ENCODE measurements at regions not wholly inside any gene's neighbourhood (a gene's known extent, or its start where the extent isn't known, plus 50 kb on each side); places are given as distances from the start of the nearest gene placed in this dataset.

- H3K27me3 ChIP-seq: no peaks in the 10 kb centered on the region
- no peaks in the 10 kb centered on the region for H3K9me3 ChIP-seq
- H3K36me3 ChIP-seq: no peaks in the 10 kb centered on the region
- DNase-seq: peak; percentile 44
- H3K4me3 ChIP-seq: no peak overlapping the region
Measured at GRCh38 chr18:77650799-77651385, 401.2 kb downstream of the GALR1 start.

- Histone ChIP-seq H3K36me3 (no peaks in the 10 kb centered on the region), H3K27me3 (no peaks in the 10 kb centered on the region), H3K4me3 (no peak overlapping the region), H3K9me3 (no peaks in the 10 kb centered on the region)
- DNase-seq: no peak
Measured at GRCh38 chr18:77651441-77651840, 401.8 kb downstream of the GALR1 start.

GRCh38 chr18:77653792-77654191 lies 404.1 kb downstream of the GALR1 start:
- H3K9me3 ChIP-seq: no peaks in the 10 kb centered on the region
- no peaks in the 10 kb centered on the region for H3K27me3 ChIP-seq
- no peaks in the 10 kb centered on the region for H3K36me3 ChIP-seq
- no peak for DNase-seq
- no peak overlapping the region for H3K4me3 ChIP-seq

- Histone ChIP-seq H3K36me3 (no peaks in the 10 kb centered on the region), H3K9me3 (no peaks in the 10 kb centered on the region), H3K27me3 (no peaks in the 10 kb centered on the region), H3K4me3 (no peak overlapping the region)
- DNase-seq: no peak
Measured at GRCh38 chr18:77654302-77654701, 404.7 kb downstream of the GALR1 start.

- H3K9me3 ChIP-seq: no peaks in the 10 kb centered on the region
- H3K4me3 ChIP-seq: no peak overlapping the region
- DNase-seq: no peak
- no peaks in the 10 kb centered on the region for H3K36me3 ChIP-seq
- no peaks in the 10 kb centered on the region for H3K27me3 ChIP-seq
Measured at GRCh38 chr18:77657651-77658298, 408.1 kb downstream of the GALR1 start.

GRCh38 chr18:77658299-77658662 lies 408.6 kb downstream of the GALR1 start:
- Histone ChIP-seq H3K36me3 (no peaks in the 10 kb centered on the region), H3K9me3 (no peaks in the 10 kb centered on the region), H3K4me3 (no peak overlapping the region), H3K27me3 (no peaks in the 10 kb centered on the region)
- no peak for DNase-seq

GRCh38 chr18:77658751-77659448 lies 409.3 kb downstream of the GALR1 start:
- H3K9me3 ChIP-seq: no peaks in the 10 kb centered on the region

GRCh38 chr18:77666613-77667012 lies 417.0 kb downstream of the GALR1 start:
- DNase-seq: no peak
- no peaks in the 10 kb centered on the region for H3K36me3 ChIP-seq
- no peaks in the 10 kb centered on the region for H3K9me3 ChIP-seq
- no peak overlapping the region for H3K4me3 ChIP-seq
- H3K27me3 ChIP-seq: no peaks in the 10 kb centered on the region

More at GRCh38 chr18:77658751-77659448, 409.3 kb downstream of the GALR1 start:
- no peak overlapping the region for H3K4me3 ChIP-seq
- no peaks in the 10 kb centered on the region for H3K27me3 ChIP-seq
- no peaks in the 10 kb centered on the region for H3K36me3 ChIP-seq
- DNase-seq: no peak

- Histone ChIP-seq H3K9me3 (no peaks in the 10 kb centered on the region), H3K27me3 (no peaks in the 10 kb centered on the region), H3K36me3 (no peaks in the 10 kb centered on the region), H3K4me3 (no peak overlapping the region)
- no peak for DNase-seq
Measured at GRCh38 chr18:77668219-77668618, 418.6 kb downstream of the GALR1 start.

GRCh38 chr18:77669331-77669730 lies 419.7 kb downstream of the GALR1 start:
- H3K9me3 ChIP-seq: no peaks in the 10 kb centered on the region
- no peaks in the 10 kb centered on the region for H3K36me3 ChIP-seq
- no peak overlapping the region for H3K4me3 ChIP-seq
- no peaks in the 10 kb centered on the region for H3K27me3 ChIP-seq
- no peak for DNase-seq

- Histone ChIP-seq H3K9me3 (no peaks in the 10 kb centered on the region), H3K36me3 (no peaks in the 10 kb centered on the region), H3K4me3 (no peak overlapping the region), H3K27me3 (no peaks in the 10 kb centered on the region)
- no peak for DNase-seq
Measured at GRCh38 chr18:77671456-77672167, 422.0 kb downstream of the GALR1 start.

- H3K4me3 ChIP-seq: no peak overlapping the region
- H3K36me3 ChIP-seq: no peaks in the 10 kb centered on the region
- H3K27me3 ChIP-seq: no peaks in the 10 kb centered on the region
- DNase-seq: no peak
- H3K9me3 ChIP-seq: no peaks in the 10 kb centered on the region
Measured at GRCh38 chr18:77676910-77677309, 427.3 kb downstream of the GALR1 start.

GRCh38 chr18:77677536-77677935 lies 427.9 kb downstream of the GALR1 start:
- Histone ChIP-seq H3K9me3 (no peaks in the 10 kb centered on the region), H3K4me3 (no peak overlapping the region), H3K27me3 (no peaks in the 10 kb centered on the region), H3K36me3 (no peaks in the 10 kb centered on the region)
- no peak for DNase-seq

- H3K9me3 ChIP-seq: no peaks in the 10 kb centered on the region
- no peaks in the 10 kb centered on the region for H3K36me3 ChIP-seq
- peaks cover under 1% of the 10 kb centered on the region; the same call in 1 of the 2 replicates for H3K27me3 ChIP-seq
- no peak overlapping the region for H3K4me3 ChIP-seq
- DNase-seq: no peak
Measured at GRCh38 chr18:77679869-77680268, 430.2 kb downstream of the GALR1 start.

- H3K36me3 ChIP-seq: no peaks in the 10 kb centered on the region
- H3K9me3 ChIP-seq: no peaks in the 10 kb centered on the region
- DNase-seq: peak; percentile 32
- no peak overlapping the region for H3K4me3 ChIP-seq
- H3K27me3 ChIP-seq: no peaks in the 10 kb centered on the region
Measured at GRCh38 chr18:77700051-77700450, 450.4 kb downstream of the GALR1 start.

- Histone ChIP-seq H3K27me3 (no peaks in the 10 kb centered on the region), H3K4me3 (no peak overlapping the region), H3K9me3 (no peaks in the 10 kb centered on the region), H3K36me3 (no peaks in the 10 kb centered on the region)
- DNase-seq: no peak
Measured at GRCh38 chr18:77701977-77702376, 452.3 kb downstream of the GALR1 start.

GRCh38 chr18:77702686-77703085 lies 453.0 kb downstream of the GALR1 start:
- no peak for DNase-seq
- Histone ChIP-seq H3K9me3 (no peaks in the 10 kb centered on the region), H3K4me3 (no peak overlapping the region), H3K36me3 (no peaks in the 10 kb centered on the region), H3K27me3 (no peaks in the 10 kb centered on the region)
